NCI-H774 (cell line): ENCODE measurements at regions not wholly inside any gene's neighbourhood (a gene's known extent, or its start where the extent isn't known, plus 50 kb on each side); places are given as distances from the start of the nearest gene placed in this dataset.
"Not testable (repeated sequence)": the region's sequence is repeated elsewhere in the genome, so short reads cannot be mapped to it uniquely, and the experiment has no call there.

Experiments
- DNase-seq: peaks from one replicate; lab custom pipeline; 2025; lab: John Stamatoyannopoulos, UW

DNA sequence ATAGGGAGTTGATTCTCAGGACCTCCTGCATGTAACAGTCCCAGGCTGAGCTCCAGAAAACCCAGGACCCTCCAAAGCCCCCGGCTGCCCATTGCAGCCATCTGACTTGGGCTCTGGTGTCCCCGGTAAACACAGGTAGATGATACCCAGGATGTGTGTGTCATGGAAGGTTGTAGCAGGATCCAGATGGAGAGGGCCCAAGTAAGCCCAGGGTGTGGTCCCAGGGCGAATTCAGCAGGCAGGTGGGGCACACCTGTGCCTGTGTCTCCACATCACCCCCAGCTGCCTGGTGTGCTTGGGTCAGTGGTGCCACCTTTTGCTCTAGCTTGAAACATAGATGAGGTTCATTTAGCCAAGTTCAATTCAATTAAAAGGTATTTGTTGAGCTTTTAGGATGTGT, 524.1 kb downstream of the GLRX3 start:
- DNase-seq: no peak

DNA sequence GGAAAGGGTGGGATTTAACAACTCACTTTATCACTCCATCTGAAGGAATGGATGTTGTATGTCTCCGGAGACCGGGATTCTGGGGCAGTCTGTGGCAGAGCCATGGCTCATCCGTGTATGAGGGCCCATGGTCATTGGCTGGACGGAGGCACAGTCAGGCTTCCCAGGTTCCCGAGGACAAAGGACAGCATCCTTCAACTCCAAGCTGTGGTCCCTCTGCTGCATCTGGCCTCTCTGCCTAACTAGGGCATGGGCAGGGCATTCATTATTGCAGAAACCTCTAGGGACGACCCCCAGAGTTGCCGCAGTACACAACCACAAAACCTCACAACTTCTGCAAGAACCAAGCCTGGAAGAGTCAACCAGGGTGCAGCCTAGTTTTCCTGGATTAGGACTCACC, 525.2 kb downstream of the GLRX3 start:
- DNase-seq: no peak

DNA sequence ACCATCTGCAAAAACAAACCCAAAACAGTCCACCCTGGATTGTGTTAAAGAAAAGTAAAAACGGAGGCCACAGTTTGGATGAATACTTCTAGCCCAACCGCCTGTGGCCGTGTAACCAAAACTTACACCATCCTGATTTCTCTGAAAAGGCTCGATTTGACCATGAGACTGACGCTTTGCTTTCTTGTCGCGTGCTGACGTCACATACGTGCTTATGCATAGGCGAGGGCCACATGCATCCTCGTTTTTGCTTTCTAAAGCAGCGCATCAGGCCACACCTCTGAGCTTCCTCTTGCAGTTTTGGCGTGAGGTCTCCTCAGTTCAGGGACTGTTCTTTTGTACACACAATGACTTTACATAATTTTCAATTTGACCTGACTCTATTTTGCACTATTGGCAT, 526.6 kb downstream of the GLRX3 start:
- no peak for DNase-seq

GRCh38 chr10:130664526-130664925, 528.3 kb downstream of the GLRX3 start:
- no peak for DNase-seq

DNA sequence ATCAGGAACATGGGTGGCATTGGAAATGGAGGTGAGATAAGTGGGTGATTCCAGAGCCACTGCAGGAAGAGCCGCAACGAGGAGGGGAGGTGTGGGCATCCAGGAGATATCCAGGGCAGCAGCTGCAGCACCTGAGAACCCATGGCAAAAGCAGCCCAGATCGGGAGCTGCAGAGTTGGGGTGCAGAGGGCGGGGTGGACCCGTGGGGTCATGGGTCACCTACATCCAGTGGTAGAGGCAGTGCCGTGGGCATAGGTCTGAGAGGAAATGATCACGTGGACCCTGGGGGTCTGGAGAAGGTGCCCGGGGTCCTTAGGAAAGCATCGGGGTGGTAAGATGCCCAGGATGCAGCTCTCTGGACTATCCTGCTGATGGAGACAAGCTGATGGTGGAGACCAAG, 530.0 kb downstream of the GLRX3 start:
- DNase-seq: no peak

DNA sequence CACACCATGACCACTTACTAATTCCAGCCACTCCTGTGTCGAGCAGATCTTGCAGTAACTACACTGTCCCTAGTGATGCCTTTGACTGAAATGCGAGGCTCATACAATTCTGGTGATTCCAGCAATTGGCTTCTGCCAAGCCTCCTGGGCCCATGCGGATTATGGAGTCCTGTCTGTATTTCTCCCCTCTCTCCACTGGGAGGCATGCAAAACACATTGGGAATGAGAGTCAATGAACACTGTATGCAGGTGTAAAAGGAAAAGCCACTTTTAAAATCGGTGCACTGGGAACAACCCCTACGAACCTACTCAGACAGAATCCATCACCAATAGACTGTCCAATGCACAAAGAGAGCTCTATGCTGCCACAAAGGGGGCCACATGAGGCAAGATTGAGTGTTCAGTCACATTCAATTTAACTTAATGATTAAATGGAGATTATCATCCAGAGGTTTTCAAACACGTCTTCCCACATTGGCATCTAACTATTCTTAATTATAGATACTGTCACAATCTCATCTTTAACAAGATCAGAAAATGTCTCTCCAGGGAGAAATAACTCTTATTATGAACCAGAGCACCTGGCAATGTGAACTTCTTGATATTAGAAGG, 550.6 kb downstream of the GLRX3 start:
- DNase-seq: no peak

DNA sequence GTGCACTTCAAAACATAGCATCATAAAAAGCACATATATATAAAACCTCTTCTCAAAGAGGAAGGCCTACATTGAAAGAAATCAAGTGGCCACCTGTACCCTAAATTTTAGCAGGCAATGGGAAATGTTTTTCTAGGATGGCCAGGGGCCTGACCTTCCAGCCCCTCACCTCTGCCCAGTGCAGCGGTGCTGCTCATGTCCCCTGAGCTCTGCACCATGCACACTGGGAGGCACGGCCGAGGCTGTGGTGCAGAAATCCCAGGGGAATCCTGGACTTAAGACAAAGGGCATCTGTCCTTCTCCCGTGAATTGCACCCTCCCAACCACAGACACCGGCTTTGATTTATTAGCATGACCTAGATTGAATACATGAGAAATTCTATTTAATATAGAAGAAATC, 551.4 kb downstream of the GLRX3 start:
- no peak for DNase-seq

DNA sequence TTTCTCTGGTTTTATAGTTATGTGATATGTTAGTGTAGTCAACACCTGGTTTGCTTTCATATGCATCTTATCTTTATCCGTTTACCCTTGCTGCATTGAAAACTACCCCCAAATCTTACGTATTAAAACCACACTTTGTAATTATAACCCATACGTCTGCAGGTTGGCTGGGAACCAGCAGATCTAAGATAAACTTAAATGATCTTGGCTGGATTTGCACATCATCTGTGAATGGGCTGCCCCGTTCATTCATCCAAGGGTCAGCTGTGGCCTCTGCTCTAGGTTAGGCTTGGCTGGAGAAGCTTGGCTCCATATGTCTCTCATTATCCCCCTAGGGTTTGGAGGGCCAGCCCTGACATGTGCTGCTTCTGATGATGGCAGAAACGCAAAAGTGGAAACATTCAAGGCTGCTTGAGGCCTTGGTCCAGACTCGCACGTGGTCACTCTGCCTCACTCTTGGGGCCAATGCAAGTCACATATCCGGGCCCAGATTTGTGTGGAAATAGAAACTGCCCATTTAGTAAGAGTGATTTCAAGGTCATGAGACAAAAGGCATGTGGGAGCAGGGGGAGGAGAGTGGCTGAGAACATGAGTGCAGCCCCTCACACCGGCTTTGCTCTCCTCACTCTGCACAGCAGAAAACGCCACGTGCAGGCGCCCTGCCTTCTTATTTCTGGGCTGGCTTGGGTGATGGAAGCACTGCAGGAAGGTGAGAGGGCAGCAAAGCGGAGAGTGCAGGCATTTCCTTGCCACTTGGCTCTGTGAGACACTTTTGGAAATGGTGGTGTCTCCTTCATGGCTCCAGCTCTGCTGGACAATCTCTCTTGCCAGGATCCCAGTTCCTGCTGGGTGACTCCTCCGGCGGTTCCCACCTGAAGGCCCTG, 553.8 kb downstream of the GLRX3 start:
- DNase-seq: no peak

- DNase-seq: no peak
Measured at GRCh38 chr10:130691776-130692175, 555.6 kb downstream of the GLRX3 start.

DNA sequence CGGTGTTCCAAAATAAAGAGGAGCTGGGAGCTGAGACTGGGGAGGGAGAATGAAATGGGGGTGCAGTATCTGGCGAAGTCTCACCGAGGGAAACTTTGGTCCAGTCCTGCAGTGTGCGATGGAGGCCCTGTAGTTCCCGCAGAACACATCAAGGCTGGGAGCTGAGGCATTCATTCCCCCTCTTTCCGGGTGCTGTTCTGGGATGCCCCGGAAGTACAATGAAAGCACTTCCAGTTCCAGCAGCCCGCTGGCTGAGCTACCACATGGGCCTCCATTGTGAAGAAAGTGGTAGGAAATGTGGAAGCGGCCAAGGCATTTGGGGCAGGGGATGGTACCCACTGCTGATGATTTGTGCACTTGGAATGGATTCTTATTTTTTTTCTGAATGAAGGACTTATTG, 560.7 kb downstream of the GLRX3 start:
- DNase-seq: no peak

- DNase-seq: no peak
Measured at GRCh38 chr10:130707389-130707979, 571.3 kb downstream of the GLRX3 start.

GRCh38 chr10:130708465-130709070, 572.4 kb downstream of the GLRX3 start:
- DNase-seq: no peak

DNA sequence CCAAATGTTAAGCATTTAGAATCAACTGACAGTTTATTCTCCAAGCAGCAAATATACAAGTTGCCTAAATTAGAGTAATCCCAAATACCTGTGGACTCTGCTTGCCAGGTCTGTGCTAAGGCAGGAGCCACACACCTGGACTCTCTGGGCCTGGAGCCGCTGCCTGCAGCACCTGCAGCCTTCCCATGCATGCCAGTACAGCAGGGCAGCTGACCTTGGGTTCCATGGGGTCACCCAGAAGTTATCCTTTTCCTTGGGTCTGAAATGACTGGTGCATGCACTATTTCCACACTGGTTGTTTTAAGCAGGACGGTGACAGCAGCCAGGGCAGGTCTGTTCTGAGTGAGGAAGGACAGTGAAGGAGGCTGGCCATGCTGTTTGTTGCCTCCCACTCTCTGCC, 573.2 kb downstream of the GLRX3 start:
- DNase-seq: no peak

DNA sequence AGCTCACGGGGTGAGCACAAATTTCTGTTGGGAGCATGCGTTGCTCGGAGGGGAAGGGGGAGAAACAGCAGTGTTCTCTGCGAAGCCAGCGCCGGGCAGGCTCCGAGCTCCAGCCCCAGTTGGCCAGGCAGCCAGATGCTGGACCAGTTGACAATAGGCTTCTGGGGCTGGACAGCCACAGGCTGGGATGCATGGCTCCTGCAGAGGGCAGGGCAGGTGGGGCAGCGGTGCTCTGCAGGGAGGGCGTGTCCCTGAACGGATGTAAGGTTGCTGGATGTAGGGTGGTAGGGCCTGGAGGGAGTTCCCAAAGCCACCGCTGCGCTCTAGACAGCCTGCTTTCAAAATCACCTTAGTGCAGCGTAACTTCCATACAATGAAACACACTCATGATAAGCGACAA, 574.9 kb downstream of the GLRX3 start:
- DNase-seq: no peak

GRCh38 chr10:130713135-130713534, 576.9 kb downstream of the GLRX3 start:
- DNase-seq: no peak

GRCh38 chr10:130713731-130714130, 577.5 kb downstream of the GLRX3 start:
- no peak for DNase-seq

- no peak for DNase-seq
Measured at GRCh38 chr10:130714742-130715467, 578.7 kb downstream of the GLRX3 start.

DNA sequence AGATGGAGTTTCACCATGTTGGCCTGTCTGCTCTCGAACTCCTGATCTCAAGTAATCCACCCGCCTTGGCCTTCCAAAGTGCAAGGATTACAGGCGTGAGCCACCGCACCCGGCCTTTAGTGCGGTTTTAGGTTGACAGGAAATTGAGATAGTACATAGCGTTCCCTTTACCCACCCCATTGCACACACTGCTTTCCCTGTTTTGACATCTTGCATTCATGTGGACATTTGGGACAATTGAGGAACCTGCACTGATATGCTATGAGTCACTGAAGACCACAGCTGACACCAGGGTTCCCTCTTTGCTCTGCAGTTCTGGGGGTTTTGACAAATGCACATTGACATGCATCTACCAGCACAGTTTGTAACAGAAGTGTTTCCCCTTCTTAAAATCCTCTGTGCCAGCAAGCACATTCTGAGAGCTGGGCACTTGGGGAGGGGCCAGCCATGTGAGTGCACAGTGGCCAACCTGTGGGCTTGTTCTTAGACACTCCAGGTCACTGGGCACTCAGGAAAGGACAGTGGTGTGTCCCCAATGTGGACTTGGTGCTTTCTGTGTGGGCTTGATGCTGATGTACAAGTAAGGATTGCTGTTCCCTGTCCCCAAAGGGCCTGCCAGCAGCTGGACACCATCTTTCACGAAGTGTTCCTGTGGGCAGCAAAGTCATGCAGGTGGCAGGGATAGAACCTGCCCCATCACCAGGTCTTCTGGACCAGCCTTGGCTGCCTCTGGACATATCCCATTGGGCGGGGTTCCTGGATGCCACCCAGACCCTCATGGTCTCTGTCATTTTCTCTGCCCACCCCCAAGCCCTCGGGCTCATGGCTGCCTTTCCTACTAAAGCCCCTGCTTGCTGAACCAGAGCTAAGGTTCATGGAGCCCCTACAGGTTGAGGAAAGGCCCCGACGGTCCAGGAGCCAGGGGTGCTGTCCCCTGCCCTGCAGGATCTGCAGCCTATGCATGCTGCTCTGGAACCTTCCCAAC, 579.8 kb downstream of the GLRX3 start:
- no peak for DNase-seq

GRCh38 chr10:130717083-130717482, 580.9 kb downstream of the GLRX3 start:
- no peak for DNase-seq

DNA sequence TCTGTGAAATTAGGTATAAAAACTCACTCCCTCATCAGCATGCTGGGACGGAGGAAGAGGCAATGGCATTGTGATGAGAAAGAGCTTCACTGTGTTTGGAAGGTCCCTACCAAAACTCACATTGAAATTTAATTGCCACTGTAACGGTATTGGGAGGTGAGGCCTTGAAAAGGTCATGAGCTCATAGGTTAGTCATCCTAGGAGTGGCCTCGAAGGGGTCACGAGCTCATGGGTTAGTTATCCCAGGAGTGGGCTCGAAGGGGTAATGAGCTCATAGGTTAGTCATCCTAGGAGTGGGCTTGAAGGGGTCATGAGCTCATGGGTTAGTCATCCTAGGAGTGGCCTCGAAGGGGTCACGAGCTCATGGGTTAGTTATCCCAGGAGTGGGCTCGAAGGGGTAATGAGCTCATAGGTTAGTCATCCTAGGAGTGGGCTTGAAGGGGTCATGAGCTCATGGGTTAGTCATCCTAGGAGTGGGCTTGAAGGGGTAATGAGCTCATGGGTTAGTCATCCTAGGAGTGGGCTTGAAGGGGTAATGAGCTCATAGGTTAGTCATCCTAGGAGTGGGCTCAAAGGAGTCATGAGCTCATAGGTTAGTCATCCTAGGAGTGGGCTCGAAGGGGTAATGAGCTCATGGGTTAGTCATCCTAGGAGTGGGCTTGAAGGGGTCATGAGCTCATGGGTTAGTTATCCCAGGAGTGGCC, 582.7 kb downstream of the GLRX3 start:
- DNase-seq: not testable (repeated sequence)

DNA sequence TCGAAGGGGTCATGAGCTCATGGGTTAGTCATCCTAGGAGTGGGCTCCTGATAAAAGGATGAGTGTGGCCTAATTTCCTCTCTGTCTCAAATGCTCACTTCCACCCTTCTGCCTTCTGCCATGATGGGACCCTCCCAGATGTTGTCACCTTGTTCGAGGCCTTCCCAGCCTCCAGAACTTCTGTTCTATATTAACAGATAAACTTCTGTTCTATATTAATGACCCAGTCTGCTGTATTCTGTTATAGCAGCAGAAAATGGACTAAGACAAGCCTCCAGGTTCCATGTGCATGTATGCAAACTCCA, 583.2 kb downstream of the GLRX3 start:
- DNase-seq: no peak
